EL (cell line): ENCODE measurements at regions not wholly inside any gene's neighbourhood (a gene's known extent, or its start where the extent isn't known, plus 50 kb on each side); places are given as distances from the start of the nearest gene placed in this dataset.
A peak's percentile ranks its signal among the peaks of the same experiment; 100 is the strongest.

Experiments used
- DNase-seq: peaks from one replicate; pipeline ENCODE4 v3.0.0-alpha.2; 2016

- DNase-seq = no peak
Observed at GRCh38 chr2:45300026-45300750, 290.9 kb upstream of the SIX2 start.

- no peak for DNase-seq
Observed at GRCh38 chr2:45299361-45299760, 290.1 kb upstream of the SIX2 start.

GRCh38 chr2:45293182-45293581 is 283.9 kb upstream of the SIX2 start:
- DNase-seq = peak; percentile 46

- peak; percentile 51 for DNase-seq
Observed at GRCh38 chr2:45291296-45291701, 282.0 kb upstream of the SIX2 start.

GRCh38 chr2:45289997-45290709 is 280.9 kb upstream of the SIX2 start:
- DNase-seq = no peak

- peak; percentile 62 for DNase-seq
Observed at GRCh38 chr2:45288532-45289417, 279.5 kb upstream of the SIX2 start.

GRCh38 chr2:45287045-45287444 is 277.8 kb upstream of the SIX2 start:
- no peak for DNase-seq

GRCh38 chr2:45285771-45286390 is 276.6 kb upstream of the SIX2 start:
- DNase-seq = peak; percentile 22

- DNase-seq = no peak
Observed at GRCh38 chr2:45285311-45285710, 276.1 kb upstream of the SIX2 start.

- no peak for DNase-seq
Observed at GRCh38 chr2:45284621-45284995, 275.4 kb upstream of the SIX2 start.

GRCh38 chr2:45283764-45284620 is 274.7 kb upstream of the SIX2 start:
- peak; percentile 89 for DNase-seq

- no peak for DNase-seq
Observed at GRCh38 chr2:45282646-45283045, 273.4 kb upstream of the SIX2 start.

GRCh38 chr2:45281311-45281710 is 272.1 kb upstream of the SIX2 start:
- no peak for DNase-seq

- DNase-seq = no peak
Observed at GRCh38 chr2:45280794-45281193, 271.5 kb upstream of the SIX2 start.

- DNase-seq = no peak
Observed at GRCh38 chr2:45279356-45279755, 270.1 kb upstream of the SIX2 start.

GRCh38 chr2:45278365-45279078 is 269.3 kb upstream of the SIX2 start:
- peak; percentile 58 for DNase-seq

GRCh38 chr2:45276914-45277313 is 267.7 kb upstream of the SIX2 start:
- DNase-seq = peak; percentile 78

- no peak for DNase-seq
Observed at GRCh38 chr2:45275806-45276205, 266.6 kb upstream of the SIX2 start.

GRCh38 chr2:45275242-45275805 is 266.1 kb upstream of the SIX2 start:
- DNase-seq = peak; percentile 89

GRCh38 chr2:45274250-45274926 is 265.1 kb upstream of the SIX2 start:
- DNase-seq = no peak
